GM12864 (cell line): ENCODE measurements at regions not wholly inside any gene's neighbourhood (a gene's known extent, or its start where the extent isn't known, plus 50 kb on each side); places are given as distances from the start of the nearest gene placed in this dataset.

Experiments
- DNase-seq: peaks from one replicate; pipeline ENCODE4 v3.0.0-alpha.2; 2011; ENCODE audit warnings: low read depth
- H3K4me3 ChIP-seq: 2 replicates; pipeline ENCODE4 v1.5.1; 2011; ENCODE audit warnings: mild to moderate bottlenecking, low read depth, low read length, control low read depth
- TF ChIP-seq, protein P1 (sequence below): IDR thresholded peaks from 2 replicates; pipeline ENCODE4 v1.5.1; 2011; ENCODE audit warnings: low read depth, mild to moderate bottlenecking, moderate library complexity, low read length, control low read depth, inconsistent platforms; ENCODE audit errors: missing control alignments

DNA sequence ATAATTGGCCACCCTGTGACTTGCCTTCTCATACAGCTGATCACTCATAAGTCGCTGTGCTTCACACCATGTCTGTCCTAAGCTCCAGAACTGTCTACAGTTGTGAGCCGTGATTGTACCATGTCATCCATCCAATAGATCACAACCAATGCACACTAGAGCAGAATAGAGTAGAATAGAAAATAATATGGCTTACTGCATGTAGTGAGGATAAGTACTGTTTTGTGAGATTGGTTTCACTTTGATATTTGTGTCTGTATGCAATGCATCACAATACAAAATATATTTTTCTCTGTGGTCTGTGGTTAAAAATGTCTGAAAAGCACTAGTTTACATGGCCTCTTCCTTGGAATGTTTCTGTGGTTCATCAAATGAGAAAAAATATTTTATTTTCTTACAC lies 237.6 kb upstream of the PRKD1 start:
- TF ChIP-seq, protein P1, sequence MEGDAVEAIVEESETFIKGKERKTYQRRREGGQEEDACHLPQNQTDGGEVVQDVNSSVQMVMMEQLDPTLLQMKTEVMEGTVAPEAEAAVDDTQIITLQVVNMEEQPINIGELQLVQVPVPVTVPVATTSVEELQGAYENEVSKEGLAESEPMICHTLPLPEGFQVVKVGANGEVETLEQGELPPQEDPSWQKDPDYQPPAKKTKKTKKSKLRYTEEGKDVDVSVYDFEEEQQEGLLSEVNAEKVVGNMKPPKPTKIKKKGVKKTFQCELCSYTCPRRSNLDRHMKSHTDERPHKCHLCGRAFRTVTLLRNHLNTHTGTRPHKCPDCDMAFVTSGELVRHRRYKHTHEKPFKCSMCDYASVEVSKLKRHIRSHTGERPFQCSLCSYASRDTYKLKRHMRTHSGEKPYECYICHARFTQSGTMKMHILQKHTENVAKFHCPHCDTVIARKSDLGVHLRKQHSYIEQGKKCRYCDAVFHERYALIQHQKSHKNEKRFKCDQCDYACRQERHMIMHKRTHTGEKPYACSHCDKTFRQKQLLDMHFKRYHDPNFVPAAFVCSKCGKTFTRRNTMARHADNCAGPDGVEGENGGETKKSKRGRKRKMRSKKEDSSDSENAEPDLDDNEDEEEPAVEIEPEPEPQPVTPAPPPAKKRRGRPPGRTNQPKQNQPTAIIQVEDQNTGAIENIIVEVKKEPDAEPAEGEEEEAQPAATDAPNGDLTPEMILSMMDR = no peak
- no peak for DNase-seq
- no peak overlapping the region for H3K4me3 ChIP-seq

DNA sequence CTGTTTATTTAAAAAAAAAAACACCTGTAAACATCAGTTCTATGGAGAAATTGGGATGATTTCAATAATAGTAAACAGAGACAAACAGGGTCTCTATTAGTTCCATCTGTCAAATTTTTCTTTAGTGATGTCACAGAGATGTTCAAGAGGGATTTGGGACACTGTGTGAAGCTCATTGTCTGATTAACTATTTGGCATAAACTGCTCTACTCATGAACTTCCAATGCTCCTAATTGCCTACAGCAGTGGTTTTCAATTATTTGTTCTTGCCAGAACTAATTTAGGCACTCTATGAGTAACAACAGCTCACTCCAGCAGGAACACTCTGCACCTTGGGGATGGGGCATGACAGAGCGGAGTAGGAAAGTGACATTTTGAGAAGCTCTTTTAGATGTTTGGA lies 250.1 kb upstream of the PRKD1 start:
- TF ChIP-seq, protein P1 = no peak
- no peak overlapping the region for H3K4me3 ChIP-seq
- DNase-seq = no peak

DNA sequence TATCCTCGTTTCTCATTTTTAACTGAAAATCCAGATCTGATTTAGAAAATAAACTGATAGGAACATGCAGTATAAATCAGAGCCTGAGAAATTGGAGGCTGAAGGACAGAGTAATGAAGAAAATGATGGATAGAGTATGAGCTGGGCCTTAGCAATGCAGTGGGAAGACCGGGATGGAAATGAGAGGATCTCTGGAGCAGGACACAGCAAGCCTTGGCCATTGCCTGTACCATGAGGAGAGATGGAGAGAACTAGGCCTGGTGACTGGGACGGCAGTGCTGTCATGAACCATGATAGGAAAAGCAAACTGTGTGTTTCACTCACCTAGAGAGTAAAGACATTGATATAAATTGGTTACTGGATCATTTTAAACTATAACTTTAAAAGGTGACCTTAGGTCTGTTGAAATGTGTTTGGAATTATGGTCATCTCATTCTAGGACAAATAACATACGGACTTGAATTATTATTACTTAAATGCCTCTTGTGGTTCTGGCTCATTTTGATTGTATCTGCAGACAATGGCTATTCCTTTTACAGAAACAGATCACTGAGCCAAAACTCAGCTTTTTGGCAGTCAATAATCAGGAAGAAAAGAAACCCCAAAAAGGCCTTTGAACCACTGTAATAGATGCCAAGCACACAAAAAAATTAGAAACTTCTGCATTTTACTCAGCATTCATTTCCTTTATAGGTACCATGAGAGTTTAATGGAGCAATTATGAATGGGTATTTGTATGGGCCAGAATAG lies 251.9 kb upstream of the PRKD1 start:
- no peak for DNase-seq
- H3K4me3 ChIP-seq = no peak overlapping the region
- TF ChIP-seq, protein P1 = no peak

DNA sequence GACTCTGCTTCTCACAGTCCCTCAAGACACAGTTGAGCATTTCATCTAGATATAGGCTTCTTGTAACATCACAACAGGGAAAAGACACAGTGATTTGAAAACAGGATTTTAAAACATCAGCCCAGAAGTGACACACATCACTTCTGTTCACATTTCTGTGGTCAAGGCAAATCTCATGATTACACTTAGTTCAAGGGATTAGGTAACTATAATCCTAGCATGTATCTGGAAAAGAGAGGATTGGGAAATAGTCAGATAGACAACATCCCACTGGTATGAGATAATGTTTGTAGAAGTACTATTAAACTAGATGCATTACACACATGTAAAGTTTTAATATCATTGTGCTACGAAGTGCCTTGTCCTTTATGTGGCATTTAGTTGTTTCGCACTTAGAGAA lies 252.6 kb upstream of the PRKD1 start:
- H3K4me3 ChIP-seq = no peak overlapping the region
- TF ChIP-seq, protein P1 = no peak
- no peak for DNase-seq

DNA sequence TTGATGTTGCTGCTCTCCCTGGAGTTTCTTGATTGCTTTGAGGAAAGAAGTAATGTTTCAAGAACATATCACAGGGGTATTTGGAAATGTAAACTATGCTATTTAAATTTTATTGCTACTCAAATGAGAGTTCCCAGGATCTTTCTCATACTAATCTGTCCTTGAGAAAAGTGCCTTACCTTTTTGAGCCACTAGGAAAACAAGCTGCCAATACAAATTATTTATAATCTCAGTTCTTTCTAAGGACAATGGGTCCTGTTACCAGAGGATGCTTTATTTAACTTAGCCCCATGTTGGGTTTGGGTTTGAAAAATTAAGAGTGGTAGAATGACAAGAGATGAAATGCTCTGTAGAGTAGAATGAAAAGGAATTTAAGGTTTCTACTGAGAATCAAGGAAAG lies 258.2 kb upstream of the PRKD1 start:
- DNase-seq = no peak
- H3K4me3 ChIP-seq = no peak overlapping the region
- TF ChIP-seq, protein P1 = no peak

DNA sequence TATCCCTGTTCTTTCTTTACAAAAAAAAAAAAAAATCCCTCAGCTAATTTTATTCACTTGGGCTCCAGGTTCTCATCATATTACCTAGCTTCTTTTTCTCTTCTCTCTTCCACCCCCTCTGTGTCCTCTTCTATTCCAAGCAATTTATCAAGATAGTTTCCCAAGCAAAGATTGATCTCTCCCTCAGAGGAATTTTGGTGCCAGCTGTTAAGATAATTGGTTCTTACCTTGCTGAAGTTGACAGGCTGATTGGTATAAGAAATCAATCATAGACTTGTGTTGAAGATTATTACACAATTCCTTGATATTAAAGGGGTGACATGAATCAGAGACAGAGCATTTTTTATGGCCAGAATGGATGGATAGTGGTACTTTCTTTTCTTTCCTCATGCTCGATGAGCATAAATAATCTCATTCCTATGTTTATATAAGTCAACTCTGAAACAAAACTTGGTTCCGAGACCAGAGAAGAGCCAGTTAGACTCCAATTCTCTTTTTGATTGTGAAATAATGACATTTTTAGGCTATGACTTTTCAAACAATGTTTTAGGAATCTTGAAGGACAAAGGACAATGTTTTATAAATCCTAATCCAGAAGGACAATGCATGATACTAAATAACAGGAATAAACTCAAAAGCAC lies 264.1 kb upstream of the PRKD1 start:
- TF ChIP-seq, protein P1 = no peak
- DNase-seq = no peak
- no peak overlapping the region for H3K4me3 ChIP-seq

DNA sequence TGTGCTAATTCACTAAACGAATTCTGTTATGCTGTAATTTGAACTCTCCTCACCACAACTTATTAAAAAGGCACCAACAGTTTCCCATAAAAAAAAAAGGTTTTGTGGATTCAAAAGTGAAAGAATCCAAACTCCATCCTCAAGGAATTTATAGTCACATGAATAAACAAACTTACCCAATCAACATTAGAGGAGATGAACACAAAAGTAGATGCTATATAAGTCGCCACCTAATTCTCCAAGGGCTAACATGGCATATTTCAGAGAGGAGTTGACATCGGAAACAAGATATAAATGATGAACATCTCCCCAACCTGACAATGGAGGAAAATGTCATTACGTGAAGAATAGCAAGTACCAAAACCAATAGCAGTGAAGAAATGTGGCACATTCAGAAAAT lies 265.5 kb upstream of the PRKD1 start:
- no peak for DNase-seq
- H3K4me3 ChIP-seq = no peak overlapping the region
- TF ChIP-seq, protein P1 = no peak
